ENCODE measurements at regions not wholly inside any gene's neighbourhood (a gene's known extent, or its start where the extent isn't known, plus 50 kb on each side); places are given as distances from the start of the nearest gene placed in this dataset.
"Not testable (repeated sequence)": the region's sequence is repeated elsewhere in the genome, so short reads cannot be mapped to it uniquely, and the experiment has no call there.

DNA sequence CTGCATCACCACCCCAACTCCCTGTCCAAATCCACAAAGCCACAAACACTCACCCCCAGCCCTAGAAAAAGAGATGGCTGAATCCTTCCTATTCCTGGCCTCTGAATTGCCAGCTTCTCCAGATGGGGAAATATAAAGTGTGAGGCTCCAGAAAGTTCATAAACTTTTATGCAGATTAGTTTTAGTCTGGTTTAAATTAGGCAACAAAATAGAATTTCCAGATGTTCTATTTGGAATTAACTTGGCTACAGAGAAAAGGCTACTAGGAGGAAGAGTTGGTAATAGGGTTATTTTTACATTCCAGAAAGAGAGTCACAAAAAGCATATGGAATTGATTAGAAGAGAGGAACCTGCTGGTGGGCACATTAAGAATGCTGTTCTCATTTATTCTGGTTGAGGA, 56.0 kb downstream of the EN1 start:
- DNase-seq: no peak

- DNase-seq: no peak
Measured at GRCh38 chr2:118786746-118787145, 60.7 kb downstream of the EN1 start.

DNA sequence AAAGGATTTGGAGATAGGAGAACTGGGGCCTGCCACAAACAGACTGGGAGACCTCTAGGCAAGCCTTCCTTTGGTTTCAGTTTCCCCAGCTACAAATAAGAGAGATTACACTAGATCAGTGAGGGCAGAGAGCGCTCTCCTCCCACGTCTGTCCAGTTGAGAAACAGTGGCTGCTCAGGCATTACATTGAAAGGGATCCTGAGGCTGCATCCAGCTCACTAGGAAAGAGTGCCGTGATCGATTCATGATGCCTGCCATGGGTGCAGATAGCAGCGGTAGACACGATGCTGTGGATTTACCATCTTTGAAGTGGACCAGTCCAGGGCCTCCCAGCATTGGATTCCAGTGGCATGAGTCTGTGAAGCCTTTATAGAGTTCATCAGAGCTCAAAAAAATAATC, 62.6 kb downstream of the EN1 start:
- DNase-seq: no peak

DNA sequence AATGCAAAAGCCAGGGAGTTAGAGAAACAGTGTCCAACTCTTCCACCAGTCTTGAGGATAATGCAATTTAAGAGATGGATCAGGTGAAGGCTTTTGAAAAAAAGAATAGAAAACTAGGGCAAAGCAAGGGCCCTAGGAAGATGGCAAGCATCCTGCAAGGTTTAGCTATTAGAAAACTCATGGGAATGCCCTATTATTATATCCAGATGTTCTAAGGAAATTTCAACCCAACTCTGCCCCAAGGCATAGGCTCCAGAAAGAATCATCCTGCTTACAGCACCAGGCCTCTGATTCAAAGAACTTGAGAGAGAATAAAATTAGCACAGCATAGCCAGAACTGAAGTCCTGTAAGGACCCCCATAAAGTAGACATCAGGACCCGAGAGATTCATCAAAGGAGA, 68.1 kb downstream of the EN1 start:
- no peak for DNase-seq

- no peak for DNase-seq
Measured at GRCh38 chr2:118774458-118775133, 72.9 kb downstream of the EN1 start.

- no peak for DNase-seq
Measured at GRCh38 chr2:118773826-118774225, 73.6 kb downstream of the EN1 start.

DNA sequence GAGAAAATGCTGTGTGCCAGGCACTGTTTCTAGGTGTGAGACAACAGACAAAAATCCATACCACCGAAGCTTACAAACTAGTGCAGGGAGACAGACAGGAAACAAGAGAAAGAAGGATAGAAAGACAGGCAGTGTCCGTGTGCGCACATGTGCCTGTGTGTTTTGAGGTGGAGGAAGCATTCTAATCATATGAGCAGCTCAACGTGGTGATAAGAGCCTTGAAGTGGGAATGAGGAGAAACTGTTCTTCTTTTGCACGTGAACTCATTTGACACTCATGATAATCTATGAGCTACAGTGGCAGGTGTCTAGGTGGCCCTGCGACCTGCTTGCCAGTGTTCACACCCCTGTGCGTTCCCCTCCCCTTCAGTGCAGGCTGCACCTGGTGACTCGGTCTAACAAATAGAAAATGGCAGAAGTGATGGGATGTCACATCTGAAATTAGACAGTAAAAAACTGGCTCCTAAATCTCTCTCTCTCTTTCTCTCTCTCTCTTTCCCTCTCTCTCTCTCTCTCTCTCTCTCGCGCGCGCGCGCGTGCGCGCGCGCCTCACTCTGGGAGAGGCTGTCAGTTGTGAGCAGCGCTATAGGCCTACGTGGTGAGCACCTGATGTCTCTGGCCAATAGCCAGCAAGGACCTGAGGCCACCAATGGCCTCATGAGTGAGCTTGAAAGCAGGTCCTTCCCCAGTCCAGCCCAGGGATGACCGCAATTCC, 74.8 kb downstream of the EN1 start:
- no peak for DNase-seq

GRCh38 chr2:118769707-118770400, 77.6 kb downstream of the EN1 start:
- no peak for DNase-seq

GRCh38 chr2:118766871-118767270, 80.6 kb downstream of the EN1 start:
- DNase-seq: no peak

GRCh38 chr2:118764855-118765254, 82.6 kb downstream of the EN1 start:
- no peak for DNase-seq

GRCh38 chr2:118763797-118764196, 83.7 kb downstream of the EN1 start:
- DNase-seq: no peak

- no peak for DNase-seq
Measured at GRCh38 chr2:118762290-118762689, 85.2 kb downstream of the EN1 start.

- no peak for DNase-seq
Measured at GRCh38 chr2:118761771-118762170, 85.7 kb downstream of the EN1 start.

DNA sequence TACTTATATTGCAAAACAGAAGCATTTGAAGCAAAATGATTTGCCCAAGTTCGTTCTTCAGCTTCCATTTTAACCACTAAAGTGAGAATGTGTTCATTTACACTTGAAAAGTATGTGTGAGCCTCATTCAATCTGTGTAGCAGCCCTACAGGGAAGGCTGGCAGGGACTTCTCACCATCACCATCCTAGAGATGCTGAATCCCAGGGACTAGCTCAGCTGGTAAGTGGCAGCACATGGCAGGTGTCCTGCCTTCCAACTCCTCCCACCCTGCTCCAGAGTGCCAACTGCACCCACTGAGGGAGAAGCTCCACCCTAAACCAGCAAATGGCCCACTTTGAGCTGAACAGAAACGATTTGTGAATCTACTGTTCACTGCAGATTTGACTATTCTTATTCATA, 91.5 kb downstream of the EN1 start:
- DNase-seq: no peak

DNA sequence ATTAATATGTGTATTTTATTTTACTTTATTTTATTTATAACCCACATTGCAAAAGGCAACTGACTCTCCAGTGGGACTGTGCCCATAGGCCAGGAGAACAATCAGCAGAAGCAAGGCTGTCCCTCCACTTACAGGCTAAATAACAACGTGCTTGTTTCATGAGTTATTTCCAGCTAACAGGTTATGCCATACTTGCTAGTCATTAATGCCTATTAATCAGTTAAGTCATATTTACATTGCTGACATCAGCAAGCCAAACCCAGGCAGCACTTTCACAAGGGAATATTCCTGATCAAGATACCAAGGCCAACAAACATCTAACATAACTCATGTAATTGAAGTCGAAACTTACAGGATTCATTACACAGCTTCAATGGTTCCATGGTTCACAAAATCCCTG, 92.1 kb downstream of the EN1 start:
- DNase-seq: no peak

DNA sequence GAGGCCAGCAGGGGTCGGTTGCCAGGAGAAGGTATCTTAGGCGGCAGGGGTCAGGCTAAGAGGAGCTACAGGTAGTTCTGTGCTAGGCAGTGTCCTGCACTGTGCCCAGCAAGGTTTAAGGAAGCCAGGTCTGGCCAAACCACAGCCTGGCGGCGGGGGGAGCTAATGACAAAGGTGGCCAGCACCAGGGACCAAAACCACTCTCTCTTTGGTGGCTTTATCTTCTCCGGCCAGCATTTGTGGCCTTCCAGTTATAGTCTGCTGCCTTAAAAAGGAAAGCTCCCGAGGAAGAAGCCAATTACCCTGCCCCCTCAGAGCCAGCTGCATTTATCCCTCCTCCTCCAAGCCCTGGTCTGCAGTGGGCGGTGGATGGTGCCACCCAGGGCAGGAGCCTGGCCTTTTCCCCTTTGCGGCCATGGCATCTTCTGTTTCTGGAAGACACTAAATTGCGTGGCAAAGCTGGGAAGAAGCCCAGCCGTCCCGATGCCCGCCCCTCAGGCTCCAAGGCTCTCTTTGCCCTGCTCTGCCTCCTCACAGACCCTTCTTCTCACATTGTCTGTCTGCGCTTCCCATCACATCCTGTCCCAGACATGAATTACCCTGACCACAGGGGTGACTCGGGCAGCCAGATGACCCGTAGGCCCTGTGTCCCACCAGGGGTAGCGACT, 94.6 kb downstream of the EN1 start:
- no peak for DNase-seq

DNA sequence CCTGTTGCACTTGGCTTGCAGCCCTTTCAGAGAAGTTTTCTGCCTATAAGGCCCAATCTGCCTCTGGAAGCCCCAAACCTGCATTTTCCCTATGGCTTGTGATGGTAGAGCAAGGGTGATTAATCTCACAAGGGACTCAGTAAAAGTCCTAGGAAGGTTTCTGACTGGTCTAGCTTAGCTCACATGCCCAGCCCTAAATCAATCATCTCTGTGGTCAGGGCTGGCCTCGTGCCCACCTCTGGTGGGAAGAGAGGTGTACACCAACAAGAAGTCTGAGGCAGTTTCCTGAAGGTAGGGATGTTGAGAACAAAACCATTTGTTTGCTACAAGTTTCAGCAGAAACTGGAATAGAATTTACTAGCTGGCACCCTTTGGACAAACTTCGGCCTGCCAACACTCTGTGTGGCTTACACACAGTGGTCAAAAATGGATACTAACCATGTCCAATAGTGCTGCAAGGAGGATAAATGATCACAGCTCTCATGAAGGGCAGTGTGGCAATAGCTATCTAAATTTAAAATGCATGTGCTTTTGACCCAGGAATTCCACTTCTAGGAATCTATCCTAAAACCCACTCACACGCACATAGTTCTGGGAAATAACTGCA, 96.4 kb downstream of the EN1 start:
- DNase-seq: no peak

DNA sequence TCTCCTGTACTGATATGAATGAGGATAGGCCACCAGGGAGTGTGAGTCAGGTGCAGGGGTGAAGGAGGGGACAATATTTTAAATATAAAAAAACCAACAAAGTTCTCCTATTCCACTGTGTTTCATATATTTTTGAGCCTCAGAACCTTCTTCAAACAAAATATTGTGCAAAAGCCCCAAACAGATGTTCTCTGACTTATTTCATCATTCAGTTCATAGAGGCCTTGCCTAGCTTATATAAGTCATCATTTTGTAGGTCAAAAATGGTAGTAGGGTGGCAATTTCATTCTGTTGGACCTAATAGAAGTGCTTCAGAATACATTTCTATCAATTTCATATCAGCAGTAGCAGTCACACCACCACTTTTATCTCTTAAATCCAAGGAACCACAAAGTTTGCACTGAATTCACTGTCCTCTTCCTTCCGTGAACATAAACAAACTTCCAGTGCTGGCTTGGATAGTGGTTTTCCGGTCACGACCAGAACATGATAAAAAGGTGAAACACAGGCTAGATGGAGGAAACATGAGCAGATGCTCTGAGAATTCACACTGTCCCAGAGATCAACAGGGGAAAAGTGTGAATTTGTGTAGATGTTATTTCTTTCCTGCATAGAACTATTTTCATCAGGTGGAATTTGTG, 99.1 kb downstream of the EN1 start:
- no peak for DNase-seq

GRCh38 chr2:118747637-118748036, 99.8 kb downstream of the EN1 start:
- DNase-seq: no peak

GRCh38 chr2:118747066-118747465, 100.4 kb downstream of the EN1 start:
- no peak for DNase-seq

DNA sequence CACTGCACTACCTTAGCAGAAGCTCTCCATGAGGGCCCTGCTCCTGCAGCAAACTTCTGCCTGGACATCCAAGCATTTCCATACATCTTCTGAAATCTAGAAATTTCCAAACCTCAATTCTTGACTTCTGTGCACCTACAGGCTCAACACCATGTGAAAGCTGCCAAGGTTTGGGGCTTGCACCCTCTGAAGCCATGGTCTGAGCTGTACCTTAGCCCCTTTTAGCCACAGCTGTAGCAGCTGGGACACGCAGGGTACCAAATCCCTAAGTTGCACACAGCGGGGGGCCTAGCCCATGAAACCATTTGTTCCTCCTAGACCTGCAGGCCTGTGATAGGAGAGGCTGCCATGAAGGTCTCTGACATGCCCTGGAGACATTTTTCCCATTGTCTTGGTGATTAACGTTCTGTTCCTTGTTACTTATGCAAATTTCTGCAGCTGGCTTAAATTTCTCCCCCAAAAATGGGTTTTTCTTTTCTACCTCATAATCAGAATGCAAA, 102.7 kb downstream of the EN1 start:
- not testable (repeated sequence) for DNase-seq

DNA sequence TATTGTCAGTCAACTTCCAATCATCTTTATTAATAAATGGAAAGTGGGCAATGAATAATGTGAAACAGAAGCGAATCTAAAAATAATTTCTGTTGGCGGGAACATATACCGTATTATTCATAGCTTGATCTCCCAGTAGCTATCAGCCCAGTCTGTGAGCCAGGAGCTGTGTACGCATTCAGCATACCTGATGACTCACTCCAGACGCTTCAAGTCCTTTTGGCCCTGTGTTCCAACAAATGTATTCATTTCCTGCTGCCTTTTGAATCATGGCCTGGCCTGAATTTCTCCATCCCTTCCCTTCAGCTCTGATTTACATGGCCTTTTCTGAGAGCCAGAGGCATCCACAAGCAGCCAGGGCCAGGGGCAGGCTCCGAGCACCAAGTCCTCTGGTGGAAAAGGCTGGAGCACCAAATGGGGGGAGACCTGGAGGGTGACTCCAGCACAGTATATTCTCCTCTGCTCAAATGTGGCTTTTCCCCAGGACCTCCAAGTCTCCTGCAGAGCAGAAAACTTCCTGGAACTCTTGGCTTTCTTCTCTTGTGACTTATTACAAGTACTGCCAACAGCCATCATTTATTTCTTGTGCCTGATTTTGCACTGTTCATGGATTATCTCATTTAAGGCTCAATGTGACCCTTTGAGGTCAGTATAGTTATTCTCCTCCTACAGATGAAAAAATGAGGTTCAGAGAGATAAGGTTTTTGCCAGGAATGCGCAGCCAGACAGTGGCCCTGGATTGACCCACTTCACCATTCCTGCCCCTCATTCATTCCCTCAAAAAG, 108.7 kb downstream of the EN1 start:
- DNase-seq: no peak

All from activated CD8-positive, alpha-beta memory T cell treated with anti-CD3 and anti-CD28 coated beads, Interleukin-2, amount 50 U/mL, for 4 hours (primary cell).